GM12873 (cell line): ENCODE measurements at regions not wholly inside any gene's neighbourhood (a gene's known extent, or its start where the extent isn't known, plus 50 kb on each side); places are given as distances from the start of the nearest gene placed in this dataset.

Experiments
- CTCF ChIP-seq: IDR thresholded peaks from 2 replicates; pipeline ENCODE4 v1.5.1; 2012; ENCODE audit warnings: low read depth, mild to moderate bottlenecking, moderate library complexity, low read length, control low read depth; ENCODE audit not compliant: insufficient read depth; ENCODE audit errors: missing control alignments

DNA sequence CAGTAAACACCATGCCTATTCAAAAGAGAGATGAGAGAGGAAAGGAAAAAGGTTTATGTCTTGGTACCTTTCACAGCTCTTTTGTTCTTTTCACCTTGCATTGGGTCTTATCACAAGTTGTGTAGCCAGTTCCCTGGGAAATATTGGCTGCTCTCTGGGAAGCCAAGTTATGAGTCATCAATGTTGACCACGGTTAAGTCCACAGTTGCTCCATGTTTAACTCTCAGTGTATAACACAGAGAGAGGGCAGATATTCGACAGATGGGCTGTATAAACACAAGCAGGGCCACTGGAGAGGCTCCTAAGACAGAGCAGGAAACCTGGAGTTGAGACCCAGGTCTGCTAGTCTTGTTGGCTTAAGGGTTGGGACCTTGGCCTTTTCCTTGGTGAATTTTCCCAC lies 718.6 kb downstream of the QKI start:
- no peak for TF ChIP-seq CTCF

- TF ChIP-seq CTCF, result no peak
Measured at GRCh38 chr6:164130585-164130984, 716.1 kb downstream of the QKI start.

GRCh38 chr6:164130151-164130550 lies 715.6 kb downstream of the QKI start:
- TF ChIP-seq CTCF, result no peak

- no peak for TF ChIP-seq CTCF
Measured at GRCh38 chr6:164129218-164129617, 714.7 kb downstream of the QKI start.

- TF ChIP-seq CTCF, result no peak
Measured at GRCh38 chr6:164128101-164128500, 713.6 kb downstream of the QKI start.

DNA sequence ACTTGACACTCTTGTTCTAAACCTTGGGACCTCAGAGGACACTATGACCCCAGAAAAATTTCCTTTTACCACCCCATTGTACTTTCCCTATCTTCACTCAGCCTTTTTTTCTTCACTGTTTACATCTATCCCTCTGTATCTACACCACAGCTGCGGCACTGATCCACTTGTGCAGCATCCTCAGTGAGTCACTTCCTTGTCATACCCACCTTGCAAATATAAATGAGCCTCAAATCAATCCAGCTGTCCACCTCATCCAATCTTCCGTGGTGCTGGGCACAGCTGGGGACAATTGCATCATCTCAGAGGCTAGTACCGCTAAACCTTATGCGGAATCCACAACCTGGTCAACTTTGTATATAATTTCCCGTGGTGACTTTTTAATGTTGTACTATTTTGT lies 710.5 kb downstream of the QKI start:
- no peak for TF ChIP-seq CTCF

DNA sequence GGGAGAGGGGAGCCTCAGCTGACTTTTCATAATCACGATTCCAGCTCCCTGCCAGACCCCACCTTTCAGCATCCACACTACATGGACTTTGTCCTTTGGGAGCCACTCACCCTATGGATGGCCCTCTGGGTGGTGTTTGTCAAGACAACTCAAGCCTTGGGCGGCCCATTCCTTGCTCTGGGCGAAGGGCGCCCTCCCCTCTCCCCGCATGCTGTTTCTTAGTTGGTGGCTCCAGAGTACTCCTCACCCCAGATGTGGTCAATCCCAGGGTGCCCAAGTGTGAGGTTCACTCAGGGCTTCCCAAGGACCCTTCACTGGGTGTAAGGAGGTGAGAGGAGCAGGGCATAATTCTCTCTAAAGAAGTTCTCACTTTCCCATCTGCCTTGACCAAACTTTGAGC lies 710.0 kb downstream of the QKI start:
- no peak for TF ChIP-seq CTCF

GRCh38 chr6:164122109-164122508 lies 707.6 kb downstream of the QKI start:
- TF ChIP-seq CTCF, result no peak
